DOHH2 (cell line): ENCODE measurements at regions not wholly inside any gene's neighbourhood (a gene's known extent, or its start where the extent isn't known, plus 50 kb on each side); places are given as distances from the start of the nearest gene placed in this dataset.

Source experiments
- CTCF ChIP-seq: fragments of 200-600 bp; sonication (generic); IDR thresholded peaks from one replicate; pipeline ENCODE4 v1.5.1; 2014; ENCODE audit warnings: antibody characterized with exemption, mild to moderate bottlenecking, low read depth, low read length; ENCODE audit not compliant: poor library complexity, severe bottlenecking
- EZH2phosphoT487 ChIP-seq: fragments of 200-600 bp; sonication (generic); IDR thresholded peaks from 2 replicates; pipeline ENCODE4 v1.6.1; 2017; ENCODE audit warnings: borderline replicate concordance, mild to moderate bottlenecking, antibody characterized with exemption, low read length, moderate library complexity, mixed read lengths

GRCh38 chr5:158051036-158051435, 192.1 kb upstream of the CLINT1 start:
- TF ChIP-seq CTCF (no peak), EZH2phosphoT487 (no peak)
